ENCODE measurements at regions not wholly inside any gene's neighbourhood (a gene's known extent, or its start where the extent isn't known, plus 50 kb on each side); places are given as distances from the start of the nearest gene placed in this dataset.

- no peak for DNase-seq
Observed at GRCh38 chr9:20111173-20111843, 322.5 kb upstream of the SLC24A2 start.

DNA sequence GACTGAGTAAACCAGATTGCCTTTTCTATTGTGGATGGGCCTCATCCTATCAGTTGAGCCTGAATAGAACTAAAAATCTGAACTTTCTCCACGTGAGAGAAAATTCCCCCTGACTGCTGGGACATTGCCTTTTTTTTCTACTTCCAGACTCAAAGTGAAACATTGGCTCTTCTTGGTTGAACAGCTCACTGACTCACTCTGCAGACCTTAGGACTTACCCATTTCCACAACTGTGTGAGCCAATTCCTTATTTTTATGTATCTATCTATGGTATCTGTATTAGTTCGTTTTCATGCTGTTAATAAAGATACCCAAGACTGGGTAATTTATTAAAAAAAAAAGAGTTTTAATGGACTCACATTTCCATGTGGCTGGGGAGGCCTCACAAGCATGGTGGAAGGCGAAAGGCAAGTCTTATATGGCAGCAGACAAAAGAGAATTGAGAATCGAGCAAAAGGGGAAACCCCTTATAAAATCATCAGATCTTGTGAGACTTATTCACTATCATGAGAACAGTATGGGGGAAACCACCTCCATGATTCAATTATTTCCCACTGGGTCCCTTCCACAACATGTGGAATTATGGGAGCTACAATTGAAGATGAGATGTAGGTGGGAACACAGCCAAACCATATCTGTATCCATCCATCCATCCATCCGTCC lies 306.7 kb upstream of the SLC24A2 start:
- DNase-seq, result no peak

DNA sequence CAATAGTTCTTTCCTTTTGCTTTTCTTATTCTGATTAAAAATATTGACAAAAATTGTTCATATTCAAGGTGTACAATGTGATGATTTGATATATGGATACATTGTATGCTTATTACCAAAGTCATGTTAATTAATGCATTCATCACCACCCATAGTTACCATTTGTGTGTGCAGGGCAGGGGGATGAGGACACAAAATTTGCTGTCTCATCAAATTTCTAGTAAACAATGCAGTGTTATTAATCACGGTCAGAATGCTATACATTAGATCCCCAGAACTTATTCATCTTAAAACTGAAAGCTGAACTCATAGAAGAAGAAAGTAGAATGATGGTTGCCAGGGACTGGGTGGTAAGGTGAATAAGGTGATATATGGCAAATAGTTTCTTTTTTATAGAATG lies 303.7 kb upstream of the SLC24A2 start:
- DNase-seq, result no peak

GRCh38 chr9:20087481-20087880 lies 298.6 kb upstream of the SLC24A2 start:
- DNase-seq, result no peak

DNA sequence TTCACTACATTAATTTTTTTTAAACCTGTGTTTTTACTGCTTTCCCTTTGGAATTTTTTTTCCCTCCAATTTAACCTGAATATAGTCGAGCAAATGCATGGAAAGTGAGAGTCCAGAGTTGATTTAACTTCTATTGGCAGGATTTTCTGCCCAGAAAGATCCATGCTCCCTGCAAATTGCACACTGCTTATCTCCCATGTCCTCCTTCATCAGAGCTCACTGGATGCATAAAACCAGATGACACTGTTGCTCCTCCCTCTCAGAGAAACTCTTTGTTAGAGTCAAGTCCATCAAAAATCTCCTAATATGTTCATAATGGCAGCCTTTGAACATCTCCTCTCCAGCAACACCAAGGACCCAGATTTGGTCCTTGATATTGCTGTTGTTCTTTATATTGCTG lies 297.0 kb upstream of the SLC24A2 start:
- DNase-seq, result no peak

DNA sequence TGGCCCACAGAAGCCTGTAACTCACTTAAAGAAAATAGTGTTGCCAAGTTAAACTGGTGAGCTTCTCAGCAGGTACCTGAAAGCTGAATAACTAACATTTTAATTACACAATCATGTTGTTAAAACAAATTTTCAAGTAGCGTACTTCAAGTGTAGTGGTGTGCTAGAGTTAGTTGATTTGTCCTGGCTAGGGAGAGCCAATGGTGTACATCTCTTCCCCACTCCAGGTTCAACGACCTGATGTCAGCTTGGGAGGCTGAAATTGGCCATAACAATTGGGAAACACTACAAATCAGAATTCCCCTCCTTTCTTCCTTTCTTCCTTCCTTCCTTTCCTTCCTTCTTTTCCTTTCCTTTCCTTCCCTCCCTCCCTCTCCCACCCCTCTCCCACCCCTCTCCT lies 295.3 kb upstream of the SLC24A2 start:
- DNase-seq, result no peak

DNA sequence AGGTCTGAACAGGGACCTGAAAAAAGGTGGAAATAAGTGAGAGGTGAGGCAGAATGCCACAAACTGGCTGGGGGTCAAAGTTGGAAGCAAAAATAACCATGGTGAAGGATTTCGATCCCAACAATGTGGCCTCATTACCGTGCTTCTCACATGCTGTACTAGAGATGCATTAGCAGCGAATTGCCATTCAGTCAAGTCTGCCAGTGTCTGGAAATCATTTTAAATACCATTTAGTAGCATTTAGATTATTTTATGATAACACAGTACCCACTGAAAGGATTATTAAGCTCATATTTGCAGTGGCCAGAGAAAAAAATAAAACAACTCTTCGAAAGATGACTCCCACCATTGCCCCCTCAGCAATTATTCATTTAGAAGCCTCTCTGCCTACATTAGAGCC lies 294.6 kb upstream of the SLC24A2 start:
- no peak for DNase-seq

DNA sequence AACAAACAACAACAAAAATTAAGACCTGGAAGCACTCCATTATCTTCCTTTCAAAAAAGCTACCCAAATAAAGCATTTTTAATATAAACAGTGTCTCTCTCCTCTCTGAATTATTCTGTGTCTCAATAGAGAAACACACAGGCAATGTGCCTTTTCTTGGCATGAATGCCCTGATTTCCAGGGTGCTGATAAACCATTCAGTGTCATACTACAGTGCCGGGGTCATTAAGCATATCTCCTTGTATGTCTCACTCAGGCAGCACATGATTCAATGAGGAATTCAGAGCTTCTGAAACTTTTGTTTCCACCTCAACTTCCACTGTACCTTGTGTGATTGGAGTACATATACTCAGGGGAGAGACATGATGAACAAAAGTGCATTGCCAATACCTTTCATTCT lies 294.0 kb upstream of the SLC24A2 start:
- no peak for DNase-seq

- DNase-seq, result no peak
Observed at GRCh38 chr9:20082406-20082805, 293.6 kb upstream of the SLC24A2 start.

GRCh38 chr9:20078246-20078645 lies 289.4 kb upstream of the SLC24A2 start:
- no peak for DNase-seq

- no peak for DNase-seq
Observed at GRCh38 chr9:20074291-20074690, 285.5 kb upstream of the SLC24A2 start.

GRCh38 chr9:20070336-20070735 lies 281.5 kb upstream of the SLC24A2 start:
- no peak for DNase-seq

DNA sequence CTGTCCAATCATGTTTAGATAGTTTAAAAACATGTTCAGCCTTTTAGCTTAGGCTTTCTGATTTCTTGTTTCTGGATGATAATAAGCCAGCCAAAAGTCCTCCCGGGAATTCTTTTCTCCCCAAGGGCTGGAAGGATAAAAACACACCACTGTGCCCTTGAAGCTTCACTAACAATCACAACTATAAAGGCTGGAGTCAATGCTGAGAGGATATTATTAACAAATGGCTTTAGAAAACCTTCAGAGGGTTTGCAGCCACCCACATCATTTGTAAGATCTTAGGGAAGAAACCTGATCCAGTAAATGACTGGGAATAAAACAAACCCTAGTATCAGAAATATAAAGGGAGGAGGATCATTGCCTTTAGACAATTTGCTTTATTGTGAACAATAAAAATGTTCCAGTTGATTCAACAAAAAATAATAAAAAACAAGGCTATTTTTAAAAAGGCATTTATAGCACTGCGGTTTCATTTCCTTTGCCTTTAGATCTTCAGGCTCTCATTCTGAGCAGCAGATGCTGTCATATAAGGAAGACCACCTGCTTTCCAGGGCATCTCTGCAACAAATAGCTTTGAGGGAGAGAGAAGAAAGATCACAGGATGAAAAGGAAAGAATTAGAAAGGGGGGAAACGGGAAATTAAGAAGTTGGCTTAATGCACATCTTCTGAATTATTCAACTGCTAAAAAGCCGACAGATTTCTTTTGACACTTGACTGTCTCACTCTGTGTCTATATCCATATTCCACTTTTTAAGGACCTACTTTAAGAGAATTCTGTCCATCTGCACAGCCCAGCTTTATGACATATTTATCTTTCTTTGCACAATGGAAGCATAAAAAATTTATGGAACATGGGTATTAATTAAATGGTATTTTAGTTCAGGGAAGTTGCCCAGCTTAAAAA lies 277.2 kb upstream of the SLC24A2 start:
- no peak for DNase-seq

DNA sequence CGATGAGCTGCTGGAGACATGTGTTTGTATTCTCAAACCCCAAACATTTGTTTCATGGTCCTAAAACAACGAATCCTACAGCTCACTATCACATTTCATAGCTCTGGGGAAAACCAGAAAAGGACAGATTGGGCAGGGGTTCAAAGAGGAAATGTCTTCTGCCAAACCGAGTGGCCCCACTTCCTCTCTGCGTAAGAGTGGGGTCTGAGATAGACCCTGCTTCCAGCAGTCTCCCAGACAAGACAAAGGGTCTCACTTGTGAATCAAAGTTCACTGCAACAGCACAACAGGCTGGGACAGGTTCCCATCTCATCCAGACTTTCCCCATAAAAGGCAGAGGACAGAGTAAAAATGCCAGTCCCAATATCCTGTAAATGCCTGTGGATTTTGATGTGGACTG lies 276.2 kb upstream of the SLC24A2 start:
- DNase-seq, result no peak

DNA sequence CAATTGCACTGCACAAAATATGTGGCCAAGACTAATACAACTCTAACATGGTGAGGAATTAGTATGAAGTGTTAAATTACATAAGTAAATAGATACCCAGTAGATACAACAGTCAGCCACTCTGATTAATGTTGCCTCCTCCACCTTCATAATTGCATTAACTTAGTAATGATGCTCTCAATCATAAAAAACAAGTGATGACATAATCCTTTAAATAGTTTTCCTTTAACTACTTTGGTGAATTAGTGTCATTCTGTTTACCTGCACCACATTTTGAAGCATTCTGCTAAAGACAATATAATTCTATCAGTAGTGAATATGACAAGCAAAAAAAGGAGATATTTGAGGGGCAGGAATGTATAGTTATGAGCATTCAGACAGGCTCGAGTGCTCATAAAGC lies 265.9 kb upstream of the SLC24A2 start:
- no peak for DNase-seq

DNA sequence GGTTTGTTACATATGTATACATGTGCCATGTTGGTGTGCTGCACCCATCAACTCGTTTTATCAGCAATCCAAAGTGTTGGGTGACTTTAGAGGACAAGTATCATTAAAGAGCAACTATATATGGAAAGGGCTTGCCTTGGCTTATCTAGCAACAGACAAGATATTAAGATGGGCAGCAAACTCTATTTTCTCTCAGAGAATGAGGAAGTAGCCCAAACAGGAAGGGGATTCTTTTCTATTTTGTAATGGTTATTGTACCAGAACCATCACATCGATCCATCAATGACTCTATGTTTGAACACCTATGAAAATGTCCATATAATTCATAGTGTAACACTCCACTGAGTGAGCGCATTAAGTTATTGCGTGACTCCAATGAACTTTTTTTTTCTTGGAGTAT lies 260.1 kb upstream of the SLC24A2 start:
- no peak for DNase-seq

DNA sequence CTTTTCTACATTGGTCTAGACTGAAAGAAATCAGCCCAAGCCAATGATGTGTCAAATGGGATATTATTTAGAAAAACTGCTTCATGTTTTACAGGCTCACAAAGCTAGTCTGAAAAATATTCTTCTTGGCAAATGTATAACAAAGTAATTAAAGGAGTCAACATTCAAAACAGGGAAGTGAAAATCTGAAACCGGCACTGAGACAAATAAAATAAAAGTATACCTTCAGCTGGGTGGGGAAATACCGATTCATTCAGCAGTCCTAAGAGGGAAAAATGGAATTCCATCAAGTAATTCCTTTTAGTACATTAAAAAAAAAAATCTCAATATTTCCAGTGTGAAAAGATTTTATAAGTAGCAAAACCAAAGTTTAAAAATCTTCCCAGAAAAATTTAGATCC lies 259.6 kb upstream of the SLC24A2 start:
- no peak for DNase-seq

GRCh38 chr9:20044686-20045085 lies 255.8 kb upstream of the SLC24A2 start:
- no peak for DNase-seq

GRCh38 chr9:20043461-20043860 lies 254.6 kb upstream of the SLC24A2 start:
- DNase-seq, result no peak

DNA sequence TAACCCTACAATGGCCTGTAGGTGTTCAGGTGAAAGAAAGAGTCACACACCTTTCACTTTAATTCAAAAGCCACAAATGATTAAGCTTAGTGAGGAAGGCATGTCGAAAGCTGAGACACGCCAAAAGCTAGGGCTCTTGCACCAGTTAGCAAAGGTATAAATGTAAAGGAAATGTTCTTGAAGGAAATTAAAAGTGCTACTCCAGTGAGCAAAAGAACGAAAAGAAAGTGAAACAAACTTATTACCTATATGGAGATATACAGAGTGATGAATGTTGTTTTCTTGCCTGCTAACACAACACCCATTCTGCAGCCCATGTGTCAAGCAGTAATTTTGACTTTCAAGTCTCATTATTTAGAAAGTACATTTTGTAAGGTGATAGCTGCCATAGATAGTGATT lies 254.2 kb upstream of the SLC24A2 start:
- no peak for DNase-seq

DNA sequence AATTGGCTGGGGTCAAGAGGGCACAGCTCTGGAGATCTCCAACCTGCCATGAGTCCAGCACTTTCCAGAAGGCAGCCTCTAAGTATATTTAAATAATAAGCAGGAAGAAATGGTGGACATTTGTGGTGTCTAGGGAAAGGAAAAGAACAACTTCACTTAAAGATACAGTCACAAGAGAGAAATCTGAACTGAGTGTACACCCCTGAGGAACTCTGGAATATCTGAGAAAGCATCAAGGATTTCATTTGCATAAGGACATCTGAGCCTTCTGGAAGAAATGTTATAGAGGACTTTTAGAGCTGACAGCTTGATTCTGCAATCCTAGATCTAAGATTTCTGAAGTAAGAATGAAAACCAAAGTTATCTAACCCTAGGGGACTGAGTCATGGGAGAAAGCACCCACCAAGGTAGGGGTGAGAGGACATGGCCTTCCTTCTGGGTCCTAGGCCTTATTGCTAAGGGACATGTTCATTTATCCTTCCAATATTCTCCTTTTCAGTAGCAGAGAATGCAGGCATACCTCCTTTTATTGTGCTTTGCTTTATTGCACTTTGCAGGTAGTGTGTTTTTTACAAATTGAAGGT lies 253.4 kb upstream of the SLC24A2 start:
- no peak for DNase-seq

DNA sequence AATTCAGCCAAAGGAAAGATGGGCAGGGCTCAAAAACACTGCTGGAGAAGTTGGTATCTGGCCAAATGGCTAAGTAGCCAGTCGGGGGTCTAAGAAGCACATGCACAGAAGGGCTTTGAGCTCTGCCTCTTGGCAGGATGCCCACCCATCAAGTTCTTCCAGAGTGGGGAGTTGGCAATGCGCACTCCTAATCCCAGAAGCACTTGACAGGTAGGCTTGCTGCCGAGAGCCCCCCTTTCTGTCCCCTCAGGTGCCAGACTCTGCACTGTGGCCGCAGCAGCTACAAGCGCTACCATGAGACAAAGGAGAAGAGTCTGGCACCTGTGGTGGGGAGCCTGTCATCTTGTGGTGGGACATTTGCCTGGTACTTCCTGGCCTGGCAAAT lies 252.9 kb upstream of the SLC24A2 start:
- no peak for DNase-seq

- no peak for DNase-seq
Observed at GRCh38 chr9:20040991-20041696, 252.3 kb upstream of the SLC24A2 start.

Data from NK-92 treated with Interleukin-12 subunit alpha and Interleukin-12 subunit beta, amount 100 ng/mL, for 24 hours (cell line).